HUES64 (cell line): ENCODE measurements at regions not wholly inside any gene's neighbourhood (a gene's known extent, or its start where the extent isn't known, plus 50 kb on each side); places are given as distances from the start of the nearest gene placed in this dataset.
"Not testable (repeated sequence)": the region's sequence is repeated elsewhere in the genome, so short reads cannot be mapped to it uniquely, and the experiment has no call there.

Experiments
- H3K27ac ChIP-seq: 2 replicates; pipeline ENCODE4 v1.7.0; 2013; ENCODE audit warnings: low read depth, low read length, inconsistent platforms
- H3K27me3 ChIP-seq: 2 replicates; pipeline ENCODE4 v1.6.1; 2013; ENCODE audit warnings: mild to moderate bottlenecking, low read length; ENCODE audit not compliant: insufficient read depth
- H3K36me3 ChIP-seq: 2 replicates; pipeline ENCODE4 v1.6.1; 2013; ENCODE audit warnings: mild to moderate bottlenecking, low read length; ENCODE audit not compliant: insufficient read depth
- H3K4me1 ChIP-seq: 2 replicates; pipeline ENCODE4 v1.6.1; 2013; ENCODE audit warnings: mild to moderate bottlenecking, low read length, moderate library complexity; ENCODE audit not compliant: insufficient read depth
- H3K4me3 ChIP-seq: 2 replicates; pipeline ENCODE4 v1.5.1; 2013; ENCODE audit warnings: mild to moderate bottlenecking, low read length, moderate library complexity
- H3K9ac ChIP-seq: 2 replicates; pipeline ENCODE4 v1.6.1; 2013; ENCODE audit warnings: mild to moderate bottlenecking, low read depth, low read length
- H3K9me3 ChIP-seq: 2 replicates; pipeline ENCODE4 v1.6.1; 2013; ENCODE audit warnings: low read depth, low read length; ENCODE audit not compliant: insufficient read depth
- WGBS: fragments of 150-250, 120-280 bp; methylation state at CpG from one replicate; pipeline ENCODE4 v1.1.7; 2013; ENCODE audit warnings: missing lambda C conversion rate; 5-methylcytosine and 5-hydroxymethylcytosine counted together

DNA sequence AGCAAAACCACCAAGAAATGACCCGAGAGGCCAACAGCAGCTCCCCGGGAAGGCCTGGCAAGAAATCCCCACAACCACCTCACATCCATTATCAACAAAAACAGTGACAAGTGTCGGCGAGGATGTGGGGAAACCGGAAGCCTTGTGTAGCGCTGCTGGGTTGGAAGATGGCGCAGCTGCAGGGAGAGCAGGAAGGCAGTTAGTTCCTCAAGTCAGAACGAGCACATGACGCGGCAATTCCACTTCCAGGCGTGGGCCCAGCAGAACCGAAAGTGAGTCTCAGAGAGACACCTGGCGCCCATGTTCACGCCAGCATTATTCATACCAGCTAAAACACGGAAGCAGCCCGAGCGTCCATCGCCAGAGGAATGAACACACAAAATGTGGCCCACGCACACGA is 5413.7 kb upstream of the TPTE start:
- H3K9ac ChIP-seq, H3K27ac ChIP-seq, H3K9me3 ChIP-seq, H3K4me3 ChIP-seq, H3K4me1 ChIP-seq, H3K36me3 ChIP-seq, H3K27me3 ChIP-seq: not testable (repeated sequence)
- WGBS: no CpG with 5 or more reads among the region's 20 CpGs

DNA sequence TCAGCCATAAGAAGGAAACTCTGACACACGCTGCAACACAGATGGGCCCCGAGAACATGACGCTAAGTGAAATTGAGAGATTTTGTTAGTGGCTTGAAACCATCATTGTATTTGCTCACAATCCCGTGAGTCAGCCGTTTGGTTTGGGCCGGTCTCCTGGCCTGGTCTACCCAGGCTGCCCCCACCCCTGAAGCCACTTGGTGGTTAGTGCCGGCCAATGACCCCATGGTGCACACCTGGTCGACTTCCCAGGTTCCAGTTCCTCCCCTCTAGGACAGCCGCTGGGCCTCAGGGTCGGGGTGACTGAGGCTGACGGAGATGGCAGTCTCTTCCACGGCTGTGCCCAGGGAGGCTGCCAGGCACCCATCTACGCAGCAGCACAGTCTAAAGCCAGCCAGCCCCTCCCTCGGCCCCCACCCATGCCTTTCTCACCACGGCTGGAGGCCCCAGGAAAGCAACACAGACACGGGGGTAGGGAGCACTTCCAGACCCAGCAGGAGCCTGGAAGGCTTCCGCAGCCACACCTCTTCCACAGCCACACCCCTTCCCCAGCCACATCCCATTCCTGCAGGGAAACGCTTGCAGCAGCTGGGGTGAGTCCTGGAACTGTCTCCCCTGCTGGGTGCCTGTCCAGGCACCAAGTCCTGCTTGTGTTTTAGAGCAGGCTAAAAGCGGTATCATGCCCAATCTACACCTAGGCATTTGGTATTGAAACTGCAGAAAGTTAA is 5413.2 kb upstream of the TPTE start:
- H3K27ac ChIP-seq, H3K36me3 ChIP-seq, H3K27me3 ChIP-seq, H3K4me3 ChIP-seq, H3K9ac ChIP-seq, H3K9me3 ChIP-seq, H3K4me1 ChIP-seq: not testable (repeated sequence)
- 14% methylated on average over 4 of the region's 19 CpGs for WGBS

DNA sequence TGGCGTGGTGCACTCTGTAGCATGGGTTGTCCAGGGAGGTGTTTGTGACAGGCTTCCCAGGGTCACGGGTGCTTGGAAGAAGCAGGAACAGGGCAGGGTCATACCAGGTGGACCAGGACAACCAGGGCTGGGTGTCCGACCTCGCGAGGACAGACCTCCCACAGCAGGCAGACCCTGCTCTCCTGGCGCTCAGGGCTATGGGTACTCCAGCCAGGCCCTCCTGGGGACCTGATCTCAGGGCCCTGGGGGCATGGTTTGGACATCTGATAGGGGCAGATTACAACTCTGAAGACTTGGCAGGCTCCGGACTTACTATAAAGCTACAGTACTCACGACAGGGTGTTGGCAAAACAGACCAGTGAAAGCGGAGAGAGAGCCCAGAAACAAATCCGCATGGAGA is 5410.2 kb upstream of the TPTE start:
- not testable (repeated sequence) for H3K36me3 ChIP-seq, H3K4me3 ChIP-seq, H3K27me3 ChIP-seq, H3K9me3 ChIP-seq, H3K9ac ChIP-seq, H3K27ac ChIP-seq, H3K4me1 ChIP-seq
- 91% methylated on average over 5 of the region's 10 CpGs for WGBS

DNA sequence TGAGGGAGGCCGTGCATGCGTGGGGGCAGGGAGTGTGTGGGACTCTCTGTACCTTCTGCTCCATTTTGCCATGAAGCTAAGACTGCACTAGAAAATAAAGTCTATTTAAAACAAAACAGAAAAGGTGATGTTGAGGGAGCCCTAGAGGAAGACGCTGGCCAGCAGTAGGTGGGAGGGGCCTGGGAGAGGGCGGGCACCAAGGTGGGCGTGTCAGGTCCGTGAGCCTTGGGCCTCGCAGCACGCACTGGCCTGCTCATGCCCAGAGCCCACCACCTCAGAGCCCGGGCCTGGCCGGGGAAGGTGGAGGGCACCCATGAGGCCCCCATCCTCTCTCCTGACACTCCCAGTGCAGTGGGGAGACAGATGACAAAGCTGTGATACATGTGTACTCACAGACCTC is 5408.3 kb upstream of the TPTE start:
- H3K4me3 ChIP-seq, H3K36me3 ChIP-seq, H3K4me1 ChIP-seq, H3K9ac ChIP-seq, H3K27me3 ChIP-seq, H3K9me3 ChIP-seq, H3K27ac ChIP-seq: not testable (repeated sequence)
- WGBS: no CpG with 5 or more reads among the region's 10 CpGs

DNA sequence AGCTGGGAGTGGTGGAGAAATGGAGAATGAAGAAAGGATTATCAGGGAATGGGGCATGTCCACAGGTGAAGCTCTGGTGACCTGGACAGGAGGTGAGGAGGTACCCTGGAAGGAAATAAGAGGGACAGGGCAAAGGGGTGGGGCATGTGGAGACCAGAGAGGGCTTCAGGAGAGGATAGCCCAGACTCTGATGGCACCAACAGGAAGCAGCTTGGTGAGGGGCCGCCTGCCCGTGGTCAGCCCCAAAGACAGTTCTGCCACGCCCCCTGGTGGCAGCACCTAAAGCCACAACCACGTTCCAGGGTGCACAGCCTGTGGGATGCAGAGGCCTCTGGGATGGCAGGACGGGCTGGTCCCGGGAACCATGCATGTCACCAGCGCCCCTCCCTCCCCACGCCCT is 5406.9 kb upstream of the TPTE start:
- not testable (repeated sequence) for H3K4me1 ChIP-seq, H3K27ac ChIP-seq, H3K9me3 ChIP-seq, H3K4me3 ChIP-seq, H3K9ac ChIP-seq, H3K27me3 ChIP-seq, H3K36me3 ChIP-seq
- no CpG with 5 or more reads among the region's 8 CpGs for WGBS

DNA sequence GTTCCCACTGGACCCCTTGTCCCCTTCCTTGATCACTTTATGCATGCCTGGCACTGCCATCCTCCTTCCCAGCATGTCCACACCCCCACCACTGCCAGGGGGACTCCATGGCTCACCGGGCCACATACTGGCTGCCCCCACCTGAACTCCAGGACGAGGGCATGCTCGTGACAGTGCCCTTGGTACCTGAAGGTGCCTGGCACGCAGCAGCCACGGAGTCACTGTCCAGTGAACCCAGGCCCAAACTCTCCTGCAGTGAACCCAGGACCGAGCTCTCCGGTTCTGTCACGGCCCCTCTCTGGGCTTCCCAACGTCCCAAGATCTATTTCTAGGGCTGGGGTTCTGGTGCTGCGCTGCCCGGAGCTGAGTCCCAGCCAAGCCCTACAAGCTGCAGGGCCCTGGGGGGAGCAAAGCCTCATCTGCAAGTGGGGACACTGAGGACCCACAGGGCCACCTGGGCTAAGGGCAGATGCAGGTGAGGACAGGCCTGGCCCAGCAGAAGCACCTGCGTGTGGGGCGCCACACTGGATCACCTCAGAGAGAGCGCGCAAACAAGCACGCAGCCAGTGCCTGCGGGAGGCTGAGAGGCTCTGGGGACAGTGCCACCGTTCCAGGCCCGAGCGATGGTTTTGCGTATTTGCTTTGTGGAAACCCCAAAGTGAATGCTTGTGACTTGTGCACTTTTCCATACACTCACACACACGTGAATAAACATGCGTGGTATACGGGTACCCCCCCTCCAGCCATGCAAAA is 5406.3 kb upstream of the TPTE start:
- not testable (repeated sequence) for H3K4me1 ChIP-seq, H3K9me3 ChIP-seq, H3K4me3 ChIP-seq, H3K27me3 ChIP-seq, H3K36me3 ChIP-seq, H3K27ac ChIP-seq, H3K9ac ChIP-seq
- 94% methylated on average over 13 of the region's 24 CpGs for WGBS

DNA sequence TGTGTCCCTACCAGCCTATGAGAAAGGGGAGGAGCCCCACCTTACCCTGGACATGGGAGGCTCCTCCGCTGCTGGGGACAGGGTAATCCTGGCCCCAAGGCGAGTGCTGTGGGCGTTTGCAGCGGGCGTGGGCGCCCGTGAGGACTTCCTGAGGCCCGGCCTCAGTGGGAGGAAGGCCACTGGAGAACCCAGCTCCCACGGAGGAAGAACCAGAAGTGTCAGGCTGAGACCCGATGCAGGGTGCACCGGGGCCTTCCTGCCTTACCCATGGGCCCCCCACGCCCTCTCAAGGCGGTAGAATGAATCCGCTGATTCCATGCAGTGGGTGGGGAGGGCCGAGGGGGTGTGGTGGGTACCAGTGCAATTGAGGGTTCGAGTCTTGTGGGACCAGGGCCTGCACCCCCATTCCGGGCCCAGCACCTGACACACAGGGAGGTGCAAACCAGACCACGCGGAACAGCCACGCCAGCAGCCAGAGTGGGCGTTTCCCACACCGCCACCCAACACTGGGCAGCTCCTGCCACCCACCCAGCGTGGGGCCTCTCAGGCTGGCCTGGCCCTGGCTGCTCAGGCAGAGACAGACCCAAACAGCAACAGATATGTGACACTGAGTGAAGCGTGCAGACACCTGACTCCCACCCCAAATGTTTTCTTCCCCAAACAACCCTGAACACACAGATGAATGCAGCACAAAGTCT is 5405.6 kb upstream of the TPTE start:
- H3K4me1 ChIP-seq, H3K36me3 ChIP-seq, H3K27me3 ChIP-seq, H3K27ac ChIP-seq, H3K4me3 ChIP-seq, H3K9ac ChIP-seq, H3K9me3 ChIP-seq: not testable (repeated sequence)
- WGBS: 92% methylated on average over 11 of the region's 24 CpGs

DNA sequence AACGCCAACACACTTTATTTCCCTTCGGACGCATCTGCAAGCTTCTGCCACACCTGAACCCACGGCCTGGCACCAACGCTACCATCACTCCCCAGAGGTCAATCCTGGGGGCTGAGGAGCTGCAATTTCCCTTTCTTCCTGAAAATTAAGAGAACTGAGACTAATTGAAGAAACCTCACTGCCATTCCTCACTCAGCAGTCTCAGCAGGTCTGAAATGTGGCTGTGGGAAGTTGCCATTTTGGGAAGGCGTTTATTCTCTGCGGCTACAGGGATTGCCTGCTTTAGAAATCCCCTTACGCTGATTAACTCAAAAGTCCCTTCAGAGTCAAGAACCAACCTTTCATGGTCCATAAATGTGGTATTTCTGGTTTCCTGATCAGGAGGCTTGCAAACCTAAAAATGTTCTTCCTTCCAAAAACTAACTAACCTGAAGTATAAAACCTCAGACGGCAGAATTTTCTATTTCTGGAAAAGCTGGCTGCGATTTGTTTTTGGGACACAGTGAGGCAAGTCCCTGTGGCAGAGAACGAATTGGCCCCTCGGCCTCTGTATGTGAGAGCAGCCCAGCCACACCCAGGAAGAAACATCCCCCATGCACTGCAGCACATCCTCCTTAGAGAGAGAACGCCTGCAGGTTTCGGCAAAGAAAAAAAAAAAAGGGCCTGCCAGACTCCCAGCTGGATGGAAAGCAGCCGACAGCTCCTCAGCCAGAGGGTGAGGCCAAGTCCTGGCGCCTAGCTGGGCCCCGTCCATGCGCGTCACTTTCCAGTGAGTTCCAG is 5404.8 kb upstream of the TPTE start:
- H3K27me3 ChIP-seq, H3K9ac ChIP-seq, H3K36me3 ChIP-seq, H3K4me1 ChIP-seq, H3K9me3 ChIP-seq, H3K4me3 ChIP-seq, H3K27ac ChIP-seq: not testable (repeated sequence)
- no CpG with 5 or more reads among the region's 19 CpGs for WGBS

DNA sequence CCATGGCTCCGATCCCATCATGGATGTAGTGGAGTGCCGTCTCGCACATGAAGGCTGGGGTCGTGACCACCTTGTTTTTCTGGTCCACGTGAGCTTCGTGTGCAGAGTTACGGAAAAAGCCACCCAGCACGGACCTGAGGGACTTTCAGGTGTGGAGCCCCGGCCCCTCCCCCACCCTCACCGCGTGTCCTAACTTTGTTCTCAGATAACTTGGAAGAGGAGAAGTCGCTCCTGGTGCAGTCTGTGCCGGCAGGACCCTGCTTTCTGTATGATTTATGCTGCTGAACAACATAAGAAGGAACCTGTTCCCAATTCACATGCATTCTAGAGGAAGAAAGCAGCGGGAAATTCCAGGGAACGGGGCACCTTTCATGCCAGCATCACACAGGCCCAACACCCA is 5404.2 kb upstream of the TPTE start:
- WGBS: no CpG with 5 or more reads among the region's 15 CpGs
- H3K27ac ChIP-seq: not testable (repeated sequence)

DNA sequence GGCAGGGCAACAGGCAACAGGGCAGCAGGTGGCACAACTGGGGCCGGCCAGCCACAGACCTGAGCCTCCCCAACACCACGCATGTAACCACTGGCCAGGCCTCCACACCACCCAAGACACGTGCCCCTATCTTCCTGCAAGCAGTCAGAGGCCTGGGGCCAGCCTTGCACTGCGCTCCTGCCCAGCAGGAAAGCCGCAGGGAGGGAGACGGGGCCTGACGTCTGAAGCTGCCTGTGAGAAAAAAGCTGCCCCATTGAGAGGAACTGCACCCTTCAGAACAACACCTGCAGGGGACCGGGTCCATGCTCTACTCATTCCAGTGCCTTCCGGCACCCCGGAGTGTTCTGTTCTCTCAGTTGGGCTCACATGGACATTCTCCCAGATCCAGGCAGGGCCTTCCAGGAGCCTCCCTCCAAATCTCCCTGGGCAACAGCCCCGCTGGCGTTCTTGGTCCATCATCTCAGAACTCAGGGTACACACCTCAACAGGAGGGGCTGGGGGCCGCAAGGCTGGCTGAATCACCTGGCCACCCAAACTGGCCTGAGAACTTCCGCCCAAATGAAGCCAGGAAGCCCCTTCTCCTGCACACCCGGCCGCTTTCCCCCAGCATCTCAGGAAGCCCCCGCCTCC is 5403.6 kb upstream of the TPTE start:
- H3K27ac ChIP-seq, H3K27me3 ChIP-seq, H3K9ac ChIP-seq, H3K36me3 ChIP-seq, H3K9me3 ChIP-seq, H3K4me1 ChIP-seq, H3K4me3 ChIP-seq: not testable (repeated sequence)
- 76% methylated on average over 9 of the region's 17 CpGs for WGBS

More for the DNA sequence above, 5404.2 kb upstream of the TPTE start:
- H3K36me3 ChIP-seq, H3K4me1 ChIP-seq, H3K4me3 ChIP-seq, H3K9ac ChIP-seq, H3K27me3 ChIP-seq, H3K9me3 ChIP-seq: not testable (repeated sequence)

DNA sequence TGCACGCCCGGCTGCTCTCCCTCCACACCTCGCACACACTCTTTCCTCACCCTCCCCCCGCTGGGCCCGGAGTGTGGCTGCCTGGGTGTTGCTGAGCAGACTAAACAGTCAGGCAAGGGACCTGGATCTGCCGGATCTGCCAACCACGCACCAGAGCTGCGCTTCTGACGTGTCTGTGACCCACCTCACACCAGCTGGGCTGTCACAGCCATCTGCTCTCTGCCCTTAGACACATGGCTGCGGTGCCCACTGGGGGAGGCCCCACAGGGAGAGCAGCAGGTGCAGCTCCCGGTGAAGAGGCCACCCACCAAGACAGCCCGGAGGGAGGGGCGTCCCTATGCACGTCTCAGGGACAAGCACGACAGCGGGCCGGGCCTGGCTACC is 5403.1 kb upstream of the TPTE start:
- H3K4me3 ChIP-seq, H3K27me3 ChIP-seq, H3K4me1 ChIP-seq, H3K9ac ChIP-seq, H3K27ac ChIP-seq, H3K36me3 ChIP-seq, H3K9me3 ChIP-seq: not testable (repeated sequence)
- WGBS: 75% methylated on average over 2 of the region's 17 CpGs
